GM21360 (cell line): ENCODE measurements at regions not wholly inside any gene's neighbourhood (a gene's known extent, or its start where the extent isn't known, plus 50 kb on each side); places are given as distances from the start of the nearest gene placed in this dataset.
"Not testable (repeated sequence)": the region's sequence is repeated elsewhere in the genome, so short reads cannot be mapped to it uniquely, and the experiment has no call there.

Source experiments
- ATAC-seq: cut with Tn5 transposase; IDR thresholded peaks from one replicate; pipeline ENCODE4 v1.9.1; 2021; ENCODE audit warnings: mild to moderate bottlenecking, moderate library complexity; ENCODE audit not compliant: unreplicated experiment

DNA sequence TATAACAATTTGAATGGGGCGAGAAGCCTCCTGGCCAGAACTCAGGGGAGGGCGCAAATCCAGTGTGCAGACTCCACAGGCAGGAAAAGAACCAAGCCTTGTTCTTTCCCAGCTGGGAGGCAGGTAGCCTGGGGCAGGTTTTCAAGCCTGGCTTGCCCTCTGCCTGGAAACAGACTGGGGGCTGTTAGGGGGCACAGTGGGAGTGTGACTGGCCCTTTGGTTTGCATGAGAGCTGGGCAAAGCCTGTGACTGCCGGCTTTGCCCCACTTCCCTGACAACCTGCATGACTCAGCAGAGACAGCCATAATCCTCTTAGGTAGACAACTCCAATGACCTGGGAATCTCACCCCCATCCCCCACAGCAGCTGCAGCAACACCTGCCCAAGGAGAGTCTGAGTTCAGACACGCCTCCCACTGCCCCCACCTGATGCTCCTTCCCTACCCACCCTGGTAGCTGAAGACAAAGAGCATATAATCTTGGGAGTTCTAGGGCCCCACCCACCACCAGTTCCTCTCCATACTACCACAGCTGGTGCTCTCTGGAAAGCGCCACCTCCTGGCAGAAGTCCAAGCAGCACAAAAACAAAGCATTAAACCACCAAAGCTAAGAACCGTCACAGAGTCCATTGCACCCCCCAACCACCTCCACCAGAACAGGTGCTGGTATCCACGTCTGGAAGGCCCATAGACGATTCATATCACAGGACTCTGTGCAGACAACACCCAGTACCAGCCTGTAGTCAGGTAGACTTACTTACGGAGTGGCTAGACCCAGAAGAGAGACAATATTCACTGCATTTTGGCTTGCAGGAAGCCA, 402.5 kb downstream of the STK39 start:
- no peak for ATAC-seq

DNA sequence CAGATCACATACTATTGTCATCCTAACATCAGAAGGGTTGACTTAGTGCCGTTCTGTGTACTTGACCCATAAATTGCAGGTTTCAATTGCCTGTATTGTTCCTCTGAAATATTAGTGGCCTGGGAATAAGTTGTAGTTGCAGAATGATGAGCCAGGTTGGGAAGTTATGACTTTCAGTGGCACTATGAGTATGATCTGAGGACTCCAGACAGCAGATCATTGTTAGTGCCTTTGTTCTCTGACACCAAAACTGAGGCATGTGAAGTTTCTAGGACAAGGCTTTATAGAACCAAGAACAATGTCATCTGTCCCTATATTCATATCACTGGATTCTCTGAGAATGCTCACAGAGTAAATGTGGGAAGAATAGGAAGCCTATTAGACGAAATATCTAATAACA, 403.7 kb downstream of the STK39 start:
- ATAC-seq, result no peak

GRCh38 chr2:167843217-167843616, 404.2 kb downstream of the STK39 start:
- no peak for ATAC-seq

DNA sequence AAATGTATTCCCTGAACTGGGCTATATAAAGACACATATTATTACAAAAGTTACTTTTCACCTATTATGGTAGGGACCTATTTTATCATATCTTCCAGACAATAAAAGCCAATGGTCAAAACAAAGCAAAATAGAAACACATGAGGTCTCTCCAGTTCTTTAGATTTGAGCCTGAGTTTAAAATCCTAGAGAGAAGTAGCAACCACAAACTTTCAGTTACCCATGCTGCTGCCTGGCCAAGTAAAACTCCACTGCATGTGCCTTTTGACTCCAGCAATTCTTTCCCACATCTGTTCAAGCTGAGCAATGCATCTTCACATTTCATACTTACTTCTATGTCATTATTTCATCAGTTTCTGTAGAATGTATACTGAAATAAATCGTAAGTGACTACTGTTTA, 405.3 kb downstream of the STK39 start:
- no peak for ATAC-seq

DNA sequence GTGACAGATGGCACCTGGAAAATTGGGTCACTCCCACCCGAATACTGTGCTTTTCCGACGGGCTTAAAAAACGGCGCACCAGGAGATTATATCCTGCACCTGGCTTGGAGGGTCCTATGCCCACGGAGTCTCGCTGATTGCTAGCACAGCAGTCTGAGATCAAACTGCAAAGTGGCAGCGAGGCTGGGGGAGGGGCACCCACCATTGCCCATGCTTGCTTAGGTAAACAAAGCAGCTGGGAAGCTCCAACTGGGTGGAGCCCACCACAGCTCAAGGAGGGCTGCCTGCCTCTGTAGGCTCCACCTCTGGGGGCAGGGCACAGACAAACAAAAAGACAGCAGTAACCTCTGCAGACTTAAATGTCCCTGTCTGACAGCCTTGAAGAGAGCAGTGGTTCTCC, 412.1 kb downstream of the STK39 start:
- ATAC-seq, result not testable (repeated sequence)

GRCh38 chr2:167834707-167835106, 412.7 kb downstream of the STK39 start:
- ATAC-seq, result no peak

DNA sequence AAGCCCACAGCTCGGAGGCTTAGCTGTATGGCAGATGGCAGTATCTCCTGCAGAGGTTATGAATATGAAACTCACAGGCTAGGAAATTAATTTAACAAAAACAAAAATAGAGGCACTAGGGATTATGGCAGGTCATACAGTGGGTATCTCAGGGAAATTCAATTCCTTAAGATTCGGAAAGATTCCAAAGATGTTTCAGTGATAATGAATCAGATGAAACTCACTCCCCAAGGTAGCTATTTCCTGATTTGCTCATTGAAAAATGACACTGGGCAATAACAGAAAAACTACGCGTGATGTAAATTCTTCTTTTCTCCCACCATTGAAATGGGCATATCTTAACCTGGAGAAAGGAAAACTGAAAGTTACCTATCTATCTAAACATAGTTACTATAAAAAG, 414.1 kb downstream of the STK39 start:
- no peak for ATAC-seq

DNA sequence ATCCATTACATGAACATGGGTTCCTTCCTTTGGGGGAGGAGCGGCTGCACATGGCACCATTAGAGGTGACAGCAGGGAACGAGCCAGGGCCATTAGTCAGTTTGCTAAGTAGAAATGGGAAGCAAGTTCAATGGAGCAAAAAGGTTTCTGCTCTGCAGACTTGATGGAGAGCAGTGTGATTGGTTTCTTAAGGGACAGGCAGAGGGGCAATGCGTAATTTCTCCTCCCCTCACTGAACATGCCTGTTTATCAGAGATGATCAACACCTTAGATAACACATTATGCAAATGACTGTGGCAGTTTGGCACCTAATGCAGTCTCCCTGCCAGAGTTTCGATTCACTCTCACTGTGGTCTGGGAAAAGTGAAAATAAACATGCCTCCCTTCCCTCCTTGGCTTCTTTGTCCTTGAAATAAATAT, 414.5 kb downstream of the STK39 start:
- ATAC-seq, result no peak

- ATAC-seq, result no peak
Observed at GRCh38 chr2:167827352-167828097, 419.9 kb downstream of the STK39 start.

DNA sequence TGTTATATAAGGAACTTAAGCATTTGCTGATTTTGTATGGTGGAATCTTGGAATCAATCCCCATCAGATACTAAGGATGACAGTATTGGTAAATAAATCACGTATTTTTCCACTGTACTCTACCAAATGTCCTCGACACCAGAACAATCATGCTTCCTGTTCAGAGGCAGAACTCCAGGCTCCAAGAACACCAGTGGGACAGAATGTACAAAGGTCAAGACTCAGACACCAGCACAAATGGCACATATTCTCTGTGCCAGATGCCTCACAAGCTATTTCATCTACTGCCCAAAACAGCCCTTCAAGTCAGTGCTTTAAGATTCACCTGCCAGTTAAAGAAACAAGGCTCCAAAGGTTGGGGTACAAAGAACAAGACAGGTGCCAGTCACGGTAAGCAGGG, 420.5 kb downstream of the STK39 start:
- ATAC-seq, result no peak

- ATAC-seq, result no peak
Observed at GRCh38 chr2:167825664-167826063, 421.7 kb downstream of the STK39 start.

DNA sequence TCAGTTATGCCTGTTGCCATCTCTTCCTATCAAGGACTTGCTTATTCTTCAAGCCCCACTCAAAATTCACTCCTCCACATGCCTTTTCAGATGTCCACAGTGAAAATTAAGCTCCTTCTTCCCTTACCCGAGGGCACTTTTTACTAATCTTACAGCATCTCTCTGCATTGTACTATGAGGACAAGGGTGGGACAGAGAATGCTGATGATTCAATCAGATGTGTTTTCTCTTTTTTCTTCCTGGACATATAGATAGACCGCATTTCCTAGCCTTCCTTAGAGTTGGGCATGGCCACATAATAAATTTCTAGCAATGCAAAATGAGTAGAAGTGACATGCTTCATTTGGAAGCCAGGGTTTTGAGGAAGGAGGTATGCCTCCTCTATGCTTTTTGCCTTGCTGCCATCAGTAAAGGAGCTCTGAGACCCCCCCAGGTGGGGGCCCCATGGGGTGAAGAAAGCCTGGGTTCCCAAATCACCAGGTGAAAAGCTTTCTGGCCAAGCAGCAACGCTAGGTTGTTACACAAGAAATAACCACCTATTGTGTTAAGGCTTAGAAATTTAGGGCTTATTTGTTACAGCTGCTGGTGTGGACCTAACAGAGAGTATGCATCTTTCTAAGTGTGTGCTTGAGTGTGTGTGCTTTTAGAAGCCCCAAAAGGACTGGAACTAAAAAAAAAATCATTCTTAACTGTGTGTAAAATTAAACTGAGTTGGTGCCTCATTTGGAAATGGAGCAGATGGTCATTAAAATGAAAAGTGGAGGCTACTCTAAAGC, 424.5 kb downstream of the STK39 start:
- no peak for ATAC-seq

DNA sequence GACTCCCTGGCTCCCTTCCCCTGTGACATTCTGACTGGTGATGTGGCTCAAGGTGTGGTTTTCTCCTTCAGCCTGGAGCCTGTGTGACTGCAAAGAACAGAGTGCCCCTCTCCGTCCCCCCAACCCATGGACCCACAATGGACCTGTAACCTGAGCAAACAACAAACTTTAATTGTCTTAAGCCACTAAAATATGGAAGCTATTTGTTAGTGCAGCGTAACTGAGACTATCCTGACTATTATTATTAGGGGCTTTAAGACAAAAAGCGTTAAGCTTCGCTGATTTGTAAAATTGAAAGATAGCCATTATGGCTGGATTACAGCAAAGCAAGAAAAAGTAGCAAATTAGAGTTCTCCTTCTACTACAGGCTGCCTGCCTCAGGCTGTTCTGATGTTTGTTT, 426.9 kb downstream of the STK39 start:
- no peak for ATAC-seq

DNA sequence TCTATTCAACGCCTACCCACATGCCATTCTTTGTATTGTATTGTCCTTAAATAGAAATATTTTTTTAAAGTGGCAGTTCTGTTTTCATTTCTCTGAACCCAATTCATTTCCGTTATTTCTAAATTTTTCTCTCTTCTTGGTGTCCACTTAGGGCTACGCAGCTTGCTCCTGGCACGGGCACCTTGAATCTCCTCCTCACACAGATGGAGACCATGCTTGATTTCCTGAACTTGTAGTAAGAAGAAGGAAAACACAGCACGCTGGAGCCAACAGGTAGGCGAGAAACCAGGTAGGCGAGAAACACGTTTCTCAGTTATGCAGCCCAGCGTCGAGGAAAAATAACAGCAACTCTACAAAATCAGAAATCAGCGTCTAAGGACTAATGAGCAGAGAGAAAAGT, 428.9 kb downstream of the STK39 start:
- ATAC-seq, result no peak

DNA sequence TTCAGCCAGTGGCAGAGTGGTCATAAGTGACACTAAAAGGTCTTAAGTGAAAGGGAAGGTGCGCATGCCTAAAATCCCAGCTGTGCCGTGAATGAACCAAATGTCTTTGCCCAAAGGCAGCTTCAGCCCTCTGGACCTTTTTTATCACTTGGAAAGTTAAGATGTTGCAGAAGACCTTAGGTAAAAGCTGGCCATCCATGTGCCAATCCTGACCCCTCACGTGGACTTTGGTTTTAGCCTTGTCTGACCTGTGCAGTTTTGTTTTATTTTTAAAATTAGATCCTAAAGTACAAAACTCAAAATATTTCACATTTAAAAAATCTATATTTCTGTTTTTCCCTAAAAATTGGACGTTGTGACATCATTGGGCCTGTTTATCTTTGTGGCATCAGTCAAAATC, 429.5 kb downstream of the STK39 start:
- no peak for ATAC-seq

DNA sequence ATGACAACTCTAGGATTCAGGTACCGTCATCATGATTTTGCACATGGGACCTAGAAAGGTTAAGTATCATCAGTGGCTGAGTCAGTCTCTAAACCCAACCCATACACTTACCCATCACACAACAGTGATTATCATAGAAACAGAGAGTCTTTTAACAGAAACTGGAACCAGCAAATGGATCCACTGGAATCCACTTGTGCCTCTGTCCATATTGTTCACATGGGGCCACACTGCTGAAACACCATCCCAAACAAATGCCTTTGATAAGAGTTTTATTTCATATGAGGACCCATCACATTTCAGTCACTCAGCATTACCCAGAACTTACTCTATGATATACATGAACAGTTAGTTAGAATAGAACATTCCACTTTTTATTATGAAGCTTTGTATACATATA, 430.0 kb downstream of the STK39 start:
- ATAC-seq, result no peak

- no peak for ATAC-seq
Observed at GRCh38 chr2:167816874-167817290, 430.5 kb downstream of the STK39 start.

GRCh38 chr2:167814881-167815718, 432.3 kb downstream of the STK39 start:
- ATAC-seq, result no peak

DNA sequence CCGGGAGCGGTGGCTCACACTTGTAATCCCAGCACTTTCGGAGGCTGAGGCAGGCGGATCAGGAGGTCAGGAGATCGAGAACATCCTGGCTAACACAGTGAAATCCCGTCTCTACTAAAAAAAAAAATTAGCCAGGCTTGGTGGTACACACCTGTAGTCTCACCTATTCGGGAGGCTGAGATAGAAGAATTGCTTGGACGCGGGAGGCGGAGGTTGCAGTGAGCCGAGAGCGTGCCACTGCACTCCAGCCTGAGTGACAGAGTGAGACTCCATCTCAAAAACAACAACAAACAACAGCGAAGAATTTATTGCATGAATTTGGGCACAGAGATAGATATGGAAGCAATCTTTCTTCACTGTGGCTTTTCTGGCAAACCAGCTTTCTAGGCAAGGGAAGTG, 432.9 kb downstream of the STK39 start:
- not testable (repeated sequence) for ATAC-seq

- not testable (repeated sequence) for ATAC-seq
Observed at GRCh38 chr2:167809799-167810198, 437.6 kb downstream of the STK39 start.
